WTC11 (cell line): ENCODE measurements at regions not wholly inside any gene's neighbourhood (a gene's known extent, or its start where the extent isn't known, plus 50 kb on each side); places are given as distances from the start of the nearest gene placed in this dataset.

Experiments
- ATAC-seq: fragments of 200-7000 bp; cut with Tn5 transposase; 2 replicates; pipeline ENCODE4 v1.10.0; 2021; ENCODE audit warnings: mild to moderate bottlenecking, moderate library complexity
- CTCF ChIA-PET: fragments of 300-600 bp; sonication (Branson Sonifier 250); formaldehyde crosslinking; loops from one replicate; lab custom pipeline; 2021; ENCODE audit warnings: antibody characterized with exemption; lab: Charles Lee
- POLR2A ChIA-PET: fragments of 350-600 bp; sonication (Branson Sonifier 250); formaldehyde crosslinking; loops from one replicate; lab custom pipeline; 2021; ENCODE audit warnings: antibody characterized with exemption; lab: Charles Lee
- DNase-seq: peaks from one replicate; pipeline ENCODE4 v3.0.0; 2021; ENCODE audit warnings: low spot score
- H3K27ac Mint-ChIP-seq: 2 replicates; pipeline ENCODE4 v1.8.0; 2021; ENCODE audit warnings: mixed read lengths
- H3K27me3 Mint-ChIP-seq: 2 replicates; pipeline ENCODE4 v1.8.0; 2021; ENCODE audit warnings: low read depth, mild to moderate bottlenecking, moderate library complexity, mixed read lengths
- H3K36me3 Mint-ChIP-seq: 2 replicates; pipeline ENCODE4 v1.8.0; 2021; ENCODE audit warnings: mixed read lengths
- H3K4me1 Mint-ChIP-seq: 2 replicates; pipeline ENCODE4 v1.8.0; 2022; ENCODE audit warnings: mixed read lengths
- H3K4me3 Mint-ChIP-seq: 2 replicates; pipeline ENCODE4 v1.8.0; 2021; ENCODE audit warnings: mild to moderate bottlenecking, moderate library complexity, mixed read lengths
- H3K9me3 Mint-ChIP-seq: 2 replicates; pipeline ENCODE4 v1.8.0; 2021; ENCODE audit warnings: mixed read lengths
- ATF1 ChIP-seq: sonication (generic); formaldehyde crosslinking; IDR thresholded peaks from 2 replicates; pipeline ENCODE4 v1.8.1; 2023; ENCODE audit warnings: mild to moderate bottlenecking, moderate library complexity, missing genetic modification reagents
- CBFB ChIP-seq: sonication (generic); formaldehyde crosslinking; IDR thresholded peaks from 2 replicates; pipeline ENCODE4 v1.8.1; 2022; ENCODE audit warnings: mild to moderate bottlenecking, low read depth, missing genetic modification reagents
- ESRRA ChIP-seq: sonication (generic); formaldehyde crosslinking; IDR thresholded peaks from 2 replicates; pipeline ENCODE4 v1.8.1; 2022; ENCODE audit warnings: mild to moderate bottlenecking, missing genetic modification reagents, borderline replicate concordance
- ETV6 ChIP-seq: sonication (generic); formaldehyde crosslinking; IDR thresholded peaks from 2 replicates; pipeline ENCODE4 v1.8.1; 2022; ENCODE audit warnings: mild to moderate bottlenecking, missing genetic modification reagents
- FOXK1 ChIP-seq: sonication (generic); formaldehyde crosslinking; IDR thresholded peaks from 2 replicates; pipeline ENCODE4 v1.8.0; 2022; ENCODE audit warnings: mild to moderate bottlenecking, moderate library complexity, missing genetic modification reagents
- GABPB1 ChIP-seq: sonication (generic); formaldehyde crosslinking; IDR thresholded peaks from 2 replicates; pipeline ENCODE4 v1.8.1; 2023; ENCODE audit warnings: mild to moderate bottlenecking, missing genetic modification reagents
- GTF2I ChIP-seq: fragments of 250-450 bp; sonication (Bioruptor Pico); conservative IDR thresholded peaks from 2 replicates; pipeline ENCODE4 v1.4.0; 2021; ENCODE audit warnings: mild to moderate bottlenecking
- HMGA2 ChIP-seq: fragments of 250-450 bp; sonication (Bioruptor Pico); IDR thresholded peaks from 2 replicates; pipeline ENCODE4 v1.4.0; 2021; ENCODE audit warnings: mild to moderate bottlenecking, moderate library complexity
- NFATC4 ChIP-seq: fragments of 250-450 bp; sonication (Bioruptor Pico); IDR thresholded peaks from 2 replicates; pipeline ENCODE4 v1.9.0; 2021; ENCODE audit warnings: mild to moderate bottlenecking
- NFE2L1 ChIP-seq: sonication (generic); formaldehyde crosslinking; IDR thresholded peaks from 2 replicates; pipeline ENCODE4 v1.8.1; 2023; ENCODE audit warnings: missing genetic modification reagents
- NR2C2 ChIP-seq: sonication (generic); formaldehyde crosslinking; IDR thresholded peaks from 2 replicates; pipeline ENCODE4 v1.8.0; 2022; ENCODE audit warnings: mild to moderate bottlenecking, missing genetic modification reagents
- OVOL2 ChIP-seq: fragments of 250-450 bp; sonication (Bioruptor Pico); IDR thresholded peaks from 2 replicates; pipeline ENCODE4 v1.9.0; 2021; ENCODE audit warnings: mild to moderate bottlenecking, borderline replicate concordance
- PRRX2 ChIP-seq: fragments of 250-450 bp; sonication (Bioruptor Pico); IDR thresholded peaks from 2 replicates; pipeline ENCODE4 v1.8.0; 2021; ENCODE audit warnings: mild to moderate bottlenecking
- RELA ChIP-seq: sonication (generic); formaldehyde crosslinking; IDR thresholded peaks from 2 replicates; pipeline ENCODE4 v1.8.1; 2022; ENCODE audit warnings: missing genetic modification reagents, mild to moderate bottlenecking, borderline replicate concordance
- SMAD3 ChIP-seq: sonication (generic); formaldehyde crosslinking; IDR thresholded peaks from 2 replicates; pipeline ENCODE4 v1.8.0; 2022; ENCODE audit warnings: missing genetic modification reagents, mild to moderate bottlenecking, borderline replicate concordance
- TEAD1 ChIP-seq: sonication (generic); formaldehyde crosslinking; IDR thresholded peaks from 2 replicates; pipeline ENCODE4 v1.8.0; 2022; ENCODE audit warnings: mild to moderate bottlenecking, missing genetic modification reagents
- TEAD4 ChIP-seq: sonication (generic); formaldehyde crosslinking; IDR thresholded peaks from 2 replicates; pipeline ENCODE4 v1.8.0; 2022; ENCODE audit warnings: mild to moderate bottlenecking, missing genetic modification reagents
- ZBTB21 ChIP-seq: sonication (generic); formaldehyde crosslinking; IDR thresholded peaks from 2 replicates; pipeline ENCODE4 v1.8.1; 2023; ENCODE audit warnings: mild to moderate bottlenecking, missing genetic modification reagents, borderline replicate concordance
- ZNF121 ChIP-seq: sonication (generic); formaldehyde crosslinking; IDR thresholded peaks from 2 replicates; pipeline ENCODE4 v1.8.0; 2023; ENCODE audit warnings: missing genetic modification reagents
- ZNF219 ChIP-seq: sonication (generic); formaldehyde crosslinking; IDR thresholded peaks from 2 replicates; pipeline ENCODE4 v1.8.0; 2023; ENCODE audit warnings: missing genetic modification reagents, mild to moderate bottlenecking, borderline replicate concordance
- ZNF317 ChIP-seq: sonication (generic); formaldehyde crosslinking; IDR thresholded peaks from 2 replicates; pipeline ENCODE4 v1.8.1; 2023; ENCODE audit warnings: low read depth, mild to moderate bottlenecking, moderate library complexity, missing genetic modification reagents, borderline replicate concordance
- ZNF416 ChIP-seq: fragments of 250-450 bp; sonication (Bioruptor Pico); IDR thresholded peaks from 2 replicates; pipeline ENCODE4 v1.9.0; 2021; ENCODE audit warnings: mild to moderate bottlenecking, inconsistent platforms
- ZNF423 ChIP-seq: fragments of 250-450 bp; sonication (Bioruptor Pico); IDR thresholded peaks from 2 replicates; pipeline ENCODE4 v2.1.2; 2022; ENCODE audit warnings: mild to moderate bottlenecking, moderate library complexity
- TF ChIP-seq, protein P1 (sequence below): sonication (generic); formaldehyde crosslinking; IDR thresholded peaks from 2 replicates; pipeline ENCODE4 v1.8.0; 2022; ENCODE audit warnings: mild to moderate bottlenecking, missing genetic modification reagents
- TF ChIP-seq, protein P2 (sequence below): sonication (generic); formaldehyde crosslinking; IDR thresholded peaks from 2 replicates; pipeline ENCODE4 v1.8.0; 2023; ENCODE audit warnings: mild to moderate bottlenecking, missing genetic modification reagents
- TF ChIP-seq, protein P3 (sequence below): sonication (generic); formaldehyde crosslinking; IDR thresholded peaks from 2 replicates; pipeline ENCODE4 v1.8.0; 2022; ENCODE audit warnings: mild to moderate bottlenecking, missing genetic modification reagents
- TF ChIP-seq, protein P4 (sequence below): sonication (generic); formaldehyde crosslinking; IDR thresholded peaks from 2 replicates; pipeline ENCODE4 v1.8.0; 2022; ENCODE audit warnings: missing genetic modification reagents
- TF ChIP-seq, protein P5 (sequence below): fragments of 250-450 bp; sonication (Bioruptor Pico); IDR thresholded peaks from 2 replicates; pipeline ENCODE4 v1.9.0; 2021; ENCODE audit warnings: moderate library complexity, mild to moderate bottlenecking, inconsistent platforms, borderline replicate concordance
- TF ChIP-seq, protein P6 (sequence below): sonication (generic); formaldehyde crosslinking; conservative IDR thresholded peaks from 2 replicates; pipeline ENCODE4 v1.8.1; 2022; ENCODE audit warnings: mild to moderate bottlenecking, missing genetic modification reagents
- TF ChIP-seq, protein P7 (sequence below): sonication (generic); formaldehyde crosslinking; IDR thresholded peaks from 2 replicates; pipeline ENCODE4 v1.8.1; 2022; ENCODE audit warnings: low read depth, mild to moderate bottlenecking, moderate library complexity, missing genetic modification reagents, borderline replicate concordance

DNA sequence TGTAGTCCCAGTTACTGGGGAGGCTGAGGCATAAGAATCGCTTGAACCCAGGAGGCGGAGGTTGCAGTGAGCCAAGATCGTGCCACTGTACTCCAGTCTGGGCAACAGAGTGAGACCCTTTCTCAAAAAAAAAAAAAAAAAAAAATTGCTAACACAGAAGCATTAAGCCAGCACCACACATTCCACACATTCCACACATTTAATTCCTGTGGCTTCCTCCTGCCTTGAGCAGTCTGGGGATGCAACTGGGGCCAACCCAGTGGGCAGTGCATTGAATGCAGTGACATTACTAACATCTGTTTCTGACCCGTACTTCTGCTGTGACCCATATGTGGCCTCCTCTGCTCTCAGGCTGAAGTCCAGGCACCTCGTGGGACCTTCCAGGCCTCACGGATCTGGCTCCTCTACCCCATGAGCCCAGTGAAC lies 107.0 kb downstream of the BCL2L11 start:
- no peak overlapping the region for H3K4me3 Mint-ChIP-seq

DNA sequence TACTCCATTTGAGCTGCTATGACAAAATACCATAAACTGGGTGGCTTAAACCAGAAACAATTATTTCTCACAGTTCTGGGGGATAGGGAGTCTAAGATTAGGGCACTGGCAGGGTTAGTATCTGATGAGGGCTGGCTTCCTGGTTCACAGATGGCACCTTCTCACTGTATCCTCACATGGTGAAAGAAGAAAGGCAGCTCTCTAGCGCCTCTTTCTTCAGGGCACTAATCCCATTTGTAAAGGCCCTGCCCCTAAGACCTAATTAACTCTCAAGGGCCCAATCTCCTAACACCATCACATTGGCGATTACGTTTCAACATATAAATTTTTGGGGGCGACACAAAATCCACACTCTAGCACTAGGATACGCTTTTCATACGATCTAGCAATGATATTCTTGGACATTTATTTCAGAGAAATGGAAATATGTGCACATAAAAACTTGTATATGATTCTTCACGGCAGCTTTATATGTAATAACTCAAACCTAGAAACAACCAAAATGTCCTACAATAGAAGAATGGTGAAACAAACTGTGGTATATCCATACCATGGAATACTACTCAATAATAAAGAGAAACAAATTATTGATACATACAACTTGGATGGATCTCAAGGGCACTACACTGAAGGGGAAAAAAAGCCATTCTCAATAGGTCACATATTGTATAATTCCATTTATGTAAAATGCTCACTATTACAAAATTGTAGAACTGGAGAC lies 111.0 kb downstream of the BCL2L11 start:
- H3K4me3 Mint-ChIP-seq: no peak overlapping the region
- POLR2A ChIA-PET: no interaction called here
- CTCF ChIA-PET: interaction anchor here (1.0 kb wide), 1 partner anchor 26 kb away, joined by 3 read pairs; no protein-coding TSS in a partner anchor
- no peak overlapping the region for H3K27ac Mint-ChIP-seq
- DNase-seq: no peak
- H3K27me3 Mint-ChIP-seq: no peaks in the 10 kb centered on the region
- H3K4me1 Mint-ChIP-seq: peaks cover 10% of the 10 kb centered on the region
- H3K9me3 Mint-ChIP-seq: peaks cover 46% of the 10 kb centered on the region
- no peak for ATAC-seq
- peaks cover 5% of the 10 kb centered on the region for H3K36me3 Mint-ChIP-seq
- no peak for TF ChIP-seq NR2C2
- TF ChIP-seq, protein P1, sequence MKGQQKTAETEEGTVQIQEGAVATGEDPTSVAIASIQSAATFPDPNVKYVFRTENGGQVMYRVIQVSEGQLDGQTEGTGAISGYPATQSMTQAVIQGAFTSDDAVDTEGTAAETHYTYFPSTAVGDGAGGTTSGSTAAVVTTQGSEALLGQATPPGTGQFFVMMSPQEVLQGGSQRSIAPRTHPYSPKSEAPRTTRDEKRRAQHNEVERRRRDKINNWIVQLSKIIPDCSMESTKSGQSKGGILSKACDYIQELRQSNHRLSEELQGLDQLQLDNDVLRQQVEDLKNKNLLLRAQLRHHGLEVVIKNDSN (CRISPR knock-in tag): no peak
- TF ChIP-seq ZNF219 (CRISPR knock-in tag): no peak
- no peak for TF ChIP-seq SMAD3 (CRISPR knock-in tag)
- TF ChIP-seq, protein P2, sequence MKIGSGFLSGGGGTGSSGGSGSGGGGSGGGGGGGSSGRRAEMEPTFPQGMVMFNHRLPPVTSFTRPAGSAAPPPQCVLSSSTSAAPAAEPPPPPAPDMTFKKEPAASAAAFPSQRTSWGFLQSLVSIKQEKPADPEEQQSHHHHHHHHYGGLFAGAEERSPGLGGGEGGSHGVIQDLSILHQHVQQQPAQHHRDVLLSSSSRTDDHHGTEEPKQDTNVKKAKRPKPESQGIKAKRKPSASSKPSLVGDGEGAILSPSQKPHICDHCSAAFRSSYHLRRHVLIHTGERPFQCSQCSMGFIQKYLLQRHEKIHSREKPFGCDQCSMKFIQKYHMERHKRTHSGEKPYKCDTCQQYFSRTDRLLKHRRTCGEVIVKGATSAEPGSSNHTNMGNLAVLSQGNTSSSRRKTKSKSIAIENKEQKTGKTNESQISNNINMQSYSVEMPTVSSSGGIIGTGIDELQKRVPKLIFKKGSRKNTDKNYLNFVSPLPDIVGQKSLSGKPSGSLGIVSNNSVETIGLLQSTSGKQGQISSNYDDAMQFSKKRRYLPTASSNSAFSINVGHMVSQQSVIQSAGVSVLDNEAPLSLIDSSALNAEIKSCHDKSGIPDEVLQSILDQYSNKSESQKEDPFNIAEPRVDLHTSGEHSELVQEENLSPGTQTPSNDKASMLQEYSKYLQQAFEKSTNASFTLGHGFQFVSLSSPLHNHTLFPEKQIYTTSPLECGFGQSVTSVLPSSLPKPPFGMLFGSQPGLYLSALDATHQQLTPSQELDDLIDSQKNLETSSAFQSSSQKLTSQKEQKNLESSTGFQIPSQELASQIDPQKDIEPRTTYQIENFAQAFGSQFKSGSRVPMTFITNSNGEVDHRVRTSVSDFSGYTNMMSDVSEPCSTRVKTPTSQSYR: no peak
- TF ChIP-seq ZNF416 (CRISPR knock-in tag): no peak
- TF ChIP-seq, protein P3, sequence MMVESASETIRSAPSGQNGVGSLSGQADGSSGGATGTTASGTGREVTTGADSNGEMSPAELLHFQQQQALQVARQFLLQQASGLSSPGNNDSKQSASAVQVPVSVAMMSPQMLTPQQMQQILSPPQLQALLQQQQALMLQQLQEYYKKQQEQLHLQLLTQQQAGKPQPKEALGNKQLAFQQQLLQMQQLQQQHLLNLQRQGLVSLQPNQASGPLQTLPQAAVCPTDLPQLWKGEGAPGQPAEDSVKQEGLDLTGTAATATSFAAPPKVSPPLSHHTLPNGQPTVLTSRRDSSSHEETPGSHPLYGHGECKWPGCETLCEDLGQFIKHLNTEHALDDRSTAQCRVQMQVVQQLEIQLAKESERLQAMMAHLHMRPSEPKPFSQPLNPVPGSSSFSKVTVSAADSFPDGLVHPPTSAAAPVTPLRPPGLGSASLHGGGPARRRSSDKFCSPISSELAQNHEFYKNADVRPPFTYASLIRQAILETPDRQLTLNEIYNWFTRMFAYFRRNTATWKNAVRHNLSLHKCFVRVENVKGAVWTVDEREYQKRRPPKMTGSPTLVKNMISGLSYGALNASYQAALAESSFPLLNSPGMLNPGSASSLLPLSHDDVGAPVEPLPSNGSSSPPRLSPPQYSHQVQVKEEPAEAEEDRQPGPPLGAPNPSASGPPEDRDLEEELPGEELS: no peak
- TF ChIP-seq, protein P4, sequence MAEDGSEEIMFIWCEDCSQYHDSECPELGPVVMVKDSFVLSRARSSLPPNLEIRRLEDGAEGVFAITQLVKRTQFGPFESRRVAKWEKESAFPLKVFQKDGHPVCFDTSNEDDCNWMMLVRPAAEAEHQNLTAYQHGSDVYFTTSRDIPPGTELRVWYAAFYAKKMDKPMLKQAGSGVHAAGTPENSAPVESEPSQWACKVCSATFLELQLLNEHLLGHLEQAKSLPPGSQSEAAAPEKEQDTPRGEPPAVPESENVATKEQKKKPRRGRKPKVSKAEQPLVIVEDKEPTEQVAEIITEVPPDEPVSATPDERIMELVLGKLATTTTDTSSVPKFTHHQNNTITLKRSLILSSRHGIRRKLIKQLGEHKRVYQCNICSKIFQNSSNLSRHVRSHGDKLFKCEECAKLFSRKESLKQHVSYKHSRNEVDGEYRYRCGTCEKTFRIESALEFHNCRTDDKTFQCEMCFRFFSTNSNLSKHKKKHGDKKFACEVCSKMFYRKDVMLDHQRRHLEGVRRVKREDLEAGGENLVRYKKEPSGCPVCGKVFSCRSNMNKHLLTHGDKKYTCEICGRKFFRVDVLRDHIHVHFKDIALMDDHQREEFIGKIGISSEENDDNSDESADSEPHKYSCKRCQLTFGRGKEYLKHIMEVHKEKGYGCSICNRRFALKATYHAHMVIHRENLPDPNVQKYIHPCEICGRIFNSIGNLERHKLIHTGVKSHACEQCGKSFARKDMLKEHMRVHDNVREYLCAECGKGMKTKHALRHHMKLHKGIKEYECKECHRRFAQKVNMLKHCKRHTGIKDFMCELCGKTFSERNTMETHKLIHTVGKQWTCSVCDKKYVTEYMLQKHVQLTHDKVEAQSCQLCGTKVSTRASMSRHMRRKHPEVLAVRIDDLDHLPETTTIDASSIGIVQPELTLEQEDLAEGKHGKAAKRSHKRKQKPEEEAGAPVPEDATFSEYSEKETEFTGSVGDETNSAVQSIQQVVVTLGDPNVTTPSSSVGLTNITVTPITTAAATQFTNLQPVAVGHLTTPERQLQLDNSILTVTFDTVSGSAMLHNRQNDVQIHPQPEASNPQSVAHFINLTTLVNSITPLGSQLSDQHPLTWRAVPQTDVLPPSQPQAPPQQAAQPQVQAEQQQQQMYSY (CRISPR knock-in tag): no peak
- no peak for TF ChIP-seq NFATC4
- no peak for TF ChIP-seq TEAD4 (CRISPR knock-in tag)
- TF ChIP-seq NFE2L1: no peak
- TF ChIP-seq CBFB: no peak
- TF ChIP-seq RELA (CRISPR knock-in tag): no peak

More for the DNA sequence above, 107.0 kb downstream of the BCL2L11 start:
- TF ChIP-seq, protein P5, sequence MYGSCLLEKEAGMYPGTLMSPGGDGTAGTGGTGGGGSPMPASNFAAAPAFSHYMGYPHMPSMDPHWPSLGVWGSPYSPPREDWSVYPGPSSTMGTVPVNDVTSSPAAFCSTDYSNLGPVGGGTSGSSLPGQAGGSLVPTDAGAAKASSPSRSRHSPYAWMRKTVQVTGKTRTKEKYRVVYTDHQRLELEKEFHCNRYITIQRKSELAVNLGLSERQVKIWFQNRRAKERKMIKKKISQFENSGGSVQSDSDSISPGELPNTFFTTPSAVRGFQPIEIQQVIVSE (CRISPR knock-in tag): no peak
- TF ChIP-seq TEAD4 (CRISPR knock-in tag) (peak; percentile 69; the same call in 1 of the 2 replicates), OVOL2 (CRISPR knock-in tag) (no peak), FOXK1 (no peak), TEAD1 (CRISPR knock-in tag) (peak; percentile 56; the same call in 1 of the 2 replicates), ZBTB21 (CRISPR knock-in tag) (no peak), ATF1 (CRISPR knock-in tag) (no peak), GABPB1 (CRISPR knock-in tag) (no peak), PRRX2 (CRISPR knock-in tag) (no peak), ZNF423 (CRISPR knock-in tag) (no peak), ZNF121 (peak; percentile 90), ESRRA (CRISPR knock-in tag) (no peak), GTF2I (0 out of 2 replicates have a peak, but pooled peaks have one; percentile 58), HMGA2 (CRISPR knock-in tag) (no peak), ZNF317 (no peak), NR2C2 (no peak), ETV6 (CRISPR knock-in tag) (no peak)
- TF ChIP-seq, protein P6, sequence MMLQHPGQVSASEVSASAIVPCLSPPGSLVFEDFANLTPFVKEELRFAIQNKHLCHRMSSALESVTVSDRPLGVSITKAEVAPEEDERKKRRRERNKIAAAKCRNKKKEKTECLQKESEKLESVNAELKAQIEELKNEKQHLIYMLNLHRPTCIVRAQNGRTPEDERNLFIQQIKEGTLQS (CRISPR knock-in tag): no peak
- TF ChIP-seq, protein P7, sequence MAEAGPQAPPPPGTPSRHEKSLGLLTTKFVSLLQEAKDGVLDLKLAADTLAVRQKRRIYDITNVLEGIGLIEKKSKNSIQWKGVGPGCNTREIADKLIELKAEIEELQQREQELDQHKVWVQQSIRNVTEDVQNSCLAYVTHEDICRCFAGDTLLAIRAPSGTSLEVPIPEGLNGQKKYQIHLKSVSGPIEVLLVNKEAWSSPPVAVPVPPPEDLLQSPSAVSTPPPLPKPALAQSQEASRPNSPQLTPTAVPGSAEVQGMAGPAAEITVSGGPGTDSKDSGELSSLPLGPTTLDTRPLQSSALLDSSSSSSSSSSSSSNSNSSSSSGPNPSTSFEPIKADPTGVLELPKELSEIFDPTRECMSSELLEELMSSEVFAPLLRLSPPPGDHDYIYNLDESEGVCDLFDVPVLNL (CRISPR knock-in tag): no peak
- Mint-ChIP-seq H3K27me3 (peaks cover 3% of the 10 kb centered on the region; the same call in 1 of the 2 replicates), H3K36me3 (peaks cover 9% of the 10 kb centered on the region), H3K4me1 (peaks cover 18% of the 10 kb centered on the region), H3K27ac (0 out of 2 replicates have a peak overlapping the region, but pooled peaks have one; percentile 49), H3K9me3 (peaks cover 35% of the 10 kb centered on the region)
- CTCF ChIA-PET: interaction anchor here (0.7 kb wide), 1 partner anchor 418 kb away, joined by 3 read pairs; no protein-coding TSS in a partner anchor
- POLR2A ChIA-PET: no interaction called here
- ATAC-seq (peak; percentile 95), DNase-seq (peak; percentile 24)
